GM18951 (cell line): ENCODE measurements at regions not wholly inside any gene's neighbourhood (a gene's known extent, or its start where the extent isn't known, plus 50 kb on each side); places are given as distances from the start of the nearest gene placed in this dataset.

Source experiments
- POLR2A ChIP-seq: IDR thresholded peaks from 4 replicates; pipeline ENCODE4 v1.6.1; 2011; ENCODE audit warnings: mild to moderate bottlenecking; ENCODE audit not compliant: insufficient read length, insufficient read depth; ENCODE audit errors: extremely low read depth
- in situ Hi-C: fragments of 300-500 bp; cut with MboI; formaldehyde crosslinking; loops from one replicate; pipeline ENCODE4 v1.12.0; 2022; ENCODE audit warnings: low sequenced_read_pairs, mixed read lengths, inconsistent platforms; ENCODE audit not compliant: unreplicated experiment

DNA sequence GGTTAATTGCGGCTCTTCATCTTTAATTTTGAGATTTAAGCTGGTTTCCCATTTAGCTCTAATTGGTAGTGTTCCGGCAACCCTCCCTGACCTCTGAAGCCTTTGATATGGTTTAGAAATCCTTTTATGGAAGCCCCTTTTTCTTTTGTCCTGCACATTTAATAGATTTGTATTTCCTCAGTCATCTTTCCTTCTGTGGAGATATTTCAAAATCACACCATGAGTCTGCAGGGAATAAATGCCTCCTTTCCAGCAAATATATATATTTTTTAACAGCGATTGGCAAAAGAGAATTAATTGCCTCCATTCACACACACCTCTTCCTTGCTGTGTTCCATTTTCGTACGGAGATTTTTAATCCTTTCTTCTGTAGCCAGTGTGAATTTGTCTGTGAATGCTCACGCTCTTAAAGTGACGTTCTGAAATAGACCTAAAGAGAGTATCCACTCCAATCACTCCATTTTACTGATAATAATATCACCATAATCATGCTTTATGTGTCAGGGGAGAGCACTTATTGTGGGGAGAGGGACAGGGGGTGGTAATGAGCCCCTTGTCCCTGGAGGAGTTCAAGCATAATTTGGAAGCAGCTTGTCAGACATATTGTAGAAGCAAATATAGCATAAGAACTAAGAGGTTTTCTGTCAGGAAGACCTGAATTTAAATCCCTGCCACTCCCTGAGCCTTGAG, 142.5 kb upstream of the SYT13 start:
- TF ChIP-seq POLR2A: no peak
- in situ Hi-C loops: no loop called here

DNA sequence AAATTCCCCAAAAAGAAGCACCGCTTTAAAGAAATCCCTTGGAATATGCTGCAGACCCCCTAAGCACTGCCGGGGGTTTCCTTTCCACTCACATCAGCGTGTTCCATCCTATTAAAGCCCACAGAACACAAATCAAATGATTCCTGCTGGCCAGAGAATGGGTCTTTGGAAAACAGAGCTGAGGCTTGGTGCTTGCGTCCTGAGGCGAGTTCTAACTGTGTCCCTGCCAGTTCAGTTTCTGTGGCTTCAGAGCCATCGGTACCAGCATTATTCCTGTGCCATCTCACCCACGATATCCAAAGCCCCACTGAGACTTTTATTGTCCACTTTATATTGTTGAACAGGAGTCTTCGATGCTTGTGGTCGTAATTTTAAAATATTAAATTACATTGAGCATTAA, 142.0 kb upstream of the SYT13 start:
- TF ChIP-seq POLR2A: no peak
- in situ Hi-C loops: no loop called here

DNA sequence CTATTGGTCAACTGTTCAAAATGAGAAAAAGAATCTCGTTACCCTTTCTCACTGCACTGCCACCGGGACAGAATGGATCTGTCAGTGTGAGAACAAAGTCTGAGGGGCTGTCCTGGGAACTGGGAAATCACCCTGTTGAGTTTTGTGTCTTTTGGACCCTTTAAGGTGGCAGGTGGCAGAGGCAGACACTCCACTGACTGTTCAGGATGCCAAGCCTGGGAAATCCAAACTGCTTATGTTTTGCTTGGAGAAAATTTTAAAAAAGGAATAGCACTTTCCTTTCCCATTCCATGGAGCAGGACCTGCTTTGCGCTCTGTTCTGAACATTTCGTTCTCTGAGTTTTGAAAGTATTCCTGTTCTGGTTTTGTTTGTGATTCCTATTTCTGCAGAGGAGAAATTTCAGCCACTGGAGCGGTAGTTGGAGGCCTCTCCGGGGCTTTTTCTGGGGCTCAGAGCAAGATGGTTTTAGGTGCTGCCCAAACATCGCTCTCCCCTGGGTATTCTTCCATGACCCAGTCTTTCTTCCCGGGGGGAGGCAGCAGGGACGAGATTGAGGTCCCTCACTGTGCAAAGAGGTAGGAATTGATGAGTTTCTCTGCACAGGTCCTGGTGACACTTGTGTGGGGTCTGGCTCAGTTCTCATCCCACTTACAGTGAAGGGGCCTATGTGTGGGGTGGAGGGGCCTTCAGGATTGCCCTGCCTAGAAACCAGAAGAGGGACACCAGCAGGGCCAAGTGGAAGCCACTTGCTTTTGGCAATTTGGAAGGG, 138.5 kb upstream of the SYT13 start:
- no peak for TF ChIP-seq POLR2A
- in situ Hi-C loops: no loop called here

GRCh38 chr11:45423475-45424120, 137.5 kb upstream of the SYT13 start:
- in situ Hi-C loops: no loop called here

GRCh38 chr11:45423036-45423435, 136.9 kb upstream of the SYT13 start:
- TF ChIP-seq POLR2A: no peak
- in situ Hi-C loops: no loop called here

More at GRCh38 chr11:45423475-45424120, 137.5 kb upstream of the SYT13 start:
- TF ChIP-seq POLR2A: no peak

DNA sequence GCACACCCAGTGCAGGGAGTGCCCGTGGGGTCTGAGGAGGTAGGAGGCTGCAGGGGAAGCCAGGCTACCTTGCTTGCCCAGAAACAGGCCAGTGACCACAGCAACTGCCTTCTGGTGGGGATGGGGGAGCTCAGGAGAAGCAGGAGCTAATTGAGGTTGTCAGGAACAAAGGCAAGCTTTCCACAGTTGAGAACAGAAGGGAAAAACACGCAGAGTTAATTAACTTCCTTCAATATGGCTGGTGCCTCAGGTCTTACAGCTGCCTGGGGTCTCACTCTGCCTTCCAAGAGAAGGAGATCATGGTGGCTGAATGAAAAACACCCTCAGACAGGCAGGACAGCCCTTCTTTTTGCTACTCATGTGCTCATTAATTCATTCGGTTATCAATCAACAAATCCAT, 127.9 kb upstream of the SYT13 start:
- TF ChIP-seq POLR2A: no peak
- in situ Hi-C loops: no loop called here

- in situ Hi-C loops: no loop called here
- no peak for TF ChIP-seq POLR2A
These were observed 127.2 kb upstream of the SYT13 start for GRCh38 chr11:45413156-45413858.

DNA sequence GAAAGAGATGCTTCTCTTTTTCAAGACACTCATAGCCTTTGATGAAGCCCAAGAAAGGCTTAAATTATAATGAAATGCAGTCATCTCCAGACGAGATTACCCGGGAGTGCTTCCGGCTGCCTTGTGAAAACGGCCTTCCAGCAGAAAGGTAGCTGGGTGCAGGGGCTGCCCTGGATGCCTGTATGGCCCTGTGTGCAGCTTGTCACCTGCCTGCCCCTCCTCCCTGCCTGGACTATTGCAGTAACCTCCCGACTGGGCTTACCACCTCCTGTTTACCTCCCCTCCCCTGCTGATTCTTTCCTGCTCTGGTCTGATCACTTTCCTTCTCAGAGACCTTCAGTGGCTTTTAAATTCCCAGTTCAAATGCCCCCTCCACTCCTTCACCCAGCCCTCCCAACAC, 126.4 kb upstream of the SYT13 start:
- TF ChIP-seq POLR2A: no peak
- in situ Hi-C loops: no loop called here

DNA sequence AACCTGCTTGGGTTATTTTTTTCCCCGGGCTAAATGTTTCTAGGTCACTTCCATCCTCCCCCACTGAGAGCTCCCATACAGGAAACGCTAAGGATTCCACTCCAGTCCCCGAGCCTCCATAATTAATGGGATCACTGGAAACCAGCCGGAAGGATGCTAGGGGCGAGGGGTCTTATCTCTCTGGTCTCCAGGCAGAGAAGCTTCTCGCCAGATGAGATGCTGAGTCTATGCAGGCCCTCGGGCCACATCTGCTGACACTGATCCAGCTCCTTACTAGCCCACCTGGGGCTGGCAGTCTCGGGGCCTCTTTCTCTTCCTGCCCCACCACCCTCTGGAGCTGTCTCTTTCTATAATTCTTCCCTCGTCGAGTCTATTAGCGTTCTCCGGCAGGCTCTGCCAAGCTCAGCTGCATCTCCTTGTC, 125.9 kb upstream of the SYT13 start:
- TF ChIP-seq POLR2A: no peak
- in situ Hi-C loops: no loop called here

DNA sequence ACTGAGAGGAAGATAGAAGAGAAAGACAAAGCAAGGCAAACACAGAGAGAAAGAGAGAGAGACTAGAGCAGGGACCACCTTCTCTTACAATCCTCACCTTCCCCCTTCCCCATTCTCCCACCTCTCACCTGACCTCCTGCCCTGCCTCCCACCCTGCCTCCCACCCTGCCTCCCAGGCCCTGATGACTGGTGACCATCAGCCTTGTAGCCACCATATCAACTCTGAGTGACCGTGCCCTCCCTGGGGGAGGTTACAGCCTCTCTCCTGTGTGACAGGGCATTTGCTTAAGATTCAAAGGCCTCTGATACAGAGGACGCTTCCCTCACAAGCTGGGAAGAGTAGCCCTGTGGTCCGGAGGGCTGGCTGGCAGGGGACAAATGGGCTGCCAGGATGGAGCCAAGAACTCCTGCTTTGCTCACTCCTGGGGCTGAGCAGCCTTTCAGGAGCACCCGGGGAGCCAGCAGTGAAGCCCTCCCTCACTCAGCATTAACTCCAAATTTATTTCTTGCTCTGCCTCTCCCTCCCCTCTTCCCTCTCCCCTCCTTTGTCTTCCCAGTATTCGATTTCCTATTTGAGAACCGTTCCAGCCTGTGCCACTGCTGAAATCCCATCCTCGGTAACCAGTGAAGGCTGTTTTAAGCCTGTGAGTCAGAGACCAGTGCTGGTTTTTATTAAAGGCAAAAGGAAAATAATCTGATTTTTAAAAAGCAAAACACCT, 125.2 kb upstream of the SYT13 start:
- in situ Hi-C loops: no loop called here
- no peak for TF ChIP-seq POLR2A

DNA sequence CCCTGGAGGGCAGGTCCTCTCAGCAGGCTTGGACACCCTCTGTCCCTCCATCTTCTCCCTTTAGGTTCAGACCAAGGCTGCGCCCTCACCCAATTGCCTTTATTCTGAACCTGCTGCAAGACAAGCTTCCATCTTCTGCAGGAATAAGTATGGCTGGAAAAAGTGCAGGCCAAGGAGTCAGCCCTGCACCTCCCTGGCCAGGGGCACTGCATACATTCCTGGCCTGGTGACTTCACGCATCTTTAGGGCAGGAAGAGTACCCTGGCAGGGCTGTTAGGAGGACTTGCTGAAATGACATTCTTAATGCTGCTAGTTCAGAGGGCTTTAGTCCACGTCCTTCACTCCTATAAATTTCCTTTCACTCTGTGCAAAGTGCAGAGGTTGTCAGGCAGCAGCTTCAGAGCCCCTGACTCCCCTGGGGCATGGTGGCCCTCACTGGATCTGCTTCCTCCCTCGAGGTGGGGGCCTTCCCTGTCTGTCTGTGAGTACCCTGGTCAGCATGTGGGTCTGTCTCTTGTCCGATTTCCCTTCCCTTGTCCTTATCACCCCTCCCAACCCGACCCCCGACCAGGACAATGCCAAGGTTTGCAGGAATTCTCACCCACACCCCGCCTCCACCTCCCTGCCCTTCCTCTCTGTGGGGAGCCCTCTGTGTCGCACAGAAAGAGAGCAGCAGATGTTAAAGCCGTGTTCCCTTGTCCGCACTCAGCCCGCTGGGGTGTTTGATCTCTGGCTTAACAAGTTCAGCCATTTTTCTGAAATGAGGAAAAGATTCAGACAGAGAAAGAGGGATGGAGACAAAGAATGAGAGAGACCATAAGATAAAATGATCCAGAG, 124.5 kb upstream of the SYT13 start:
- in situ Hi-C loops: no loop called here
- no peak for TF ChIP-seq POLR2A

GRCh38 chr11:45409587-45409986, 123.4 kb upstream of the SYT13 start:
- in situ Hi-C loops: no loop called here
- no peak for TF ChIP-seq POLR2A

- no peak for TF ChIP-seq POLR2A
- in situ Hi-C loops: no loop called here
These were observed 121.1 kb upstream of the SYT13 start for GRCh38 chr11:45407226-45407625.
